GM20431 (cell line): ENCODE measurements at regions not wholly inside any gene's neighbourhood (a gene's known extent, or its start where the extent isn't known, plus 50 kb on each side); places are given as distances from the start of the nearest gene placed in this dataset.

ENCODE experiments used
- in situ Hi-C: fragments of 300-500 bp; cut with MseI, MboI; formaldehyde crosslinking; loops from one replicate; pipeline ENCODE4 v1.15.0; 2020; ENCODE audit warnings: low sequenced_read_pairs; ENCODE audit not compliant: unreplicated experiment

DNA sequence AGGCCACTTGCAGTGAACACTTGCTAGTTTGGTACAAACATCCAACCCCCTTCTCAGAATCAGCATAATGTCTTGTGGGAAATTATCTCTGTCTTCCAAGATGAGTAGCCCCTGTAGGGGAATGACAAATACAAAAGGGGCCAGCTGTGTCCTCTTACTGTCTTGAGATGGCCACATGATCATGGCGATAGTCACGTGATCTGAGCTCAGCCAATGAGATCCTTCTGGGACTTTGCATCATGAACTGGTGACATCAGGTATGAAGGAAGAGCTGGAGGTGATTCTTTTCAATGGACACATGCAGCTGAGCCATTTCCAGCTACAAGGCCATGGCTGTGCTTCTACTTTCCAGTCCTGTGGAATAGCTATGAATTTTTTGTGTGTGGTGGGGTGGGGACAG, 206.3 kb downstream of the IRX1 start:
- in situ Hi-C loops, result no loop called here

DNA sequence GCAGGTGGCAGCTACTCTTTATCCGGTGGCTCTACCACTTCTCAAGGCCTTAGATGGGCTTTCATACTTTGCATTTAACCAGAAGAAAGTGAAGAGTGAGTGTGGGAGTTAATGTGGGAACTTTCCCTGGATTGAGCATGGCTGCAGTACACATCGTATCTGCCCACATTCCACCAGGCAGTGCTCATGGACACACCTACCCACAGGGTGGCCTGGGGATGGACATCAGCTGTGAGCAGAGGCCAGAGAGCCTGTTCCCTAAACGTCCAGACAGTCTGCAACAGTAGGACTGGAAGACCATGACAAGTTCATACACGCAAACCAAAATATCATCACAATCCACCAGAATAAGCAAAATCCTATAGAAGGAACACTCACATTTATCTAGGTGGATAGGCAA, 213.8 kb downstream of the IRX1 start:
- in situ Hi-C loops, result no loop called here

DNA sequence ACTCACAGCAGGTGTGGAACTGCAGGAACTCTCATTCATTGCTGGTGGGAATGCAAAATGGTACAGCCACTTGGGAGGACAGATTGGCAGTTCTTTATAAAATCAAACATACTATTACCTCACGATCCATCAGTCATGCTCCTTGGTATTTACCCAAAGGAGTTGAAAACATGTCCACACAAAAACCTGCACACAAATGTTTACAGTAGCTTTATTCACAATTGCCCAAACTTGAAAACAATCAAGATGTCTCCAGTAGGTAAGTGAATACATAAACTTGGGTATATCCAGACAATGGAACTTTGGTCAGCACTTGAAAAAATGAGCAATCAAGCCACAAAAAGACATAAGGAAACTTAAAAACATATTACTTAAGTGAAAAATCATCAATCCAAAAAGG, 215.5 kb downstream of the IRX1 start:
- in situ Hi-C loops, result no loop called here

DNA sequence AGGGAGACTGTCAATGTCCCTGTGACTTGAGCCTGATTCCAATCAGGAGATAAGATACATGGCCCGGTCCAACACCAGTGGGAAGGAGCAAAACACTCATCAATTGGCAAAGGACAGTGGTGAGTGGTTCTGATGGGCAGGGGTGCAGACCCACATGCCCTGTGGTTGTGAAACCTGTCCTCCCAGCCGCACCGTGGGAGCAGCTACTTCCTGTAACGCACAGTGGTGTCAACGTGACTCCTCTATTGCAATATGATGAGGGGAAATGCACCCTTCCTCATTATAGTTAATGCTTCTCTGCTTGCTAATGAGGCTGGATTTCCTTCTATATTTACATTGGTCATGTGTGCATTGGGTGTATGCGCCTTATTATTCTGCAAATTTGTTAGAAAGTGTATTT, 223.0 kb downstream of the IRX1 start:
- in situ Hi-C loops, result no loop called here

DNA sequence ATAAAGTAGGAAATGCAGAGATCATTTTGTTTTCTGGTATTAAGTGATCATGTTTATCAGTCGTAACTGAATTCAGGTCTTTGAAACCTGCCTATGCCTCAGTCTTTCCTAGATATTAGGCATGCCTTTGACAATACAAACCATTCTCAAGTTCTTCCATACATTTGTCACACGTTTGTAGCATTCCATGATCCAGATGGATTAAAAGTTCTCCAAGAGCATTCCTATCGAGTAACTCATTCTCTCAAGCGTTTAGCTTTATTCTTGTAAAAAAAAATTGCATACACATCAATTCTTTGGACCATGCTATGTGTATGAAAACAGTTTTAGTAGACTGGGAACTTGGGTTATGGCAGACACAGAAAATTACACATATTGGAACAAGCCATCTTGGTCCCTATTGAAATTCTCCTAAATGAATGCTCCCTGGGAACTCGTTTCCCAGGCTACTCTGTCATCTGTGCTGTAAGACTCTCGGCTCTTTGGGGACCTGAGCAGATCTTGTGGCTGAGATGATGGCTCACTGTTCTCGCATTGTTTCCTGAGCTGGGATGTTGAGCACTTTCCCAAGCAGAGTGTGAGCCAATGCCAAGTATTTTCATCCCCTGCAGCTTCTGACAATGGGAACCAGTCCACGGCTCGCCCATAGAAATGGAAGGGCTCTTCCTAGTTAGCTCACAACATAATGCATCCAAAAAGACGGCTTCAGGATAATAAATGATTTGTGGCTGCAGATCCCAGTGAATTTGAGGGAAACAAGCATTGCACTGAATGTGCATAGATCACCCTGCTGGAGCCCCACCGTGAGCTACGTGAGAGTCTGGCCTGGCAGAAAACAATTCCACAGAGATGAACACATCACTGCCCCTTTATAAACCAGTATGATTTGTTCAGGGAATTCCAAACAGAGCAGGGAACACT, 230.2 kb downstream of the IRX1 start:
- in situ Hi-C loops, result no loop called here

DNA sequence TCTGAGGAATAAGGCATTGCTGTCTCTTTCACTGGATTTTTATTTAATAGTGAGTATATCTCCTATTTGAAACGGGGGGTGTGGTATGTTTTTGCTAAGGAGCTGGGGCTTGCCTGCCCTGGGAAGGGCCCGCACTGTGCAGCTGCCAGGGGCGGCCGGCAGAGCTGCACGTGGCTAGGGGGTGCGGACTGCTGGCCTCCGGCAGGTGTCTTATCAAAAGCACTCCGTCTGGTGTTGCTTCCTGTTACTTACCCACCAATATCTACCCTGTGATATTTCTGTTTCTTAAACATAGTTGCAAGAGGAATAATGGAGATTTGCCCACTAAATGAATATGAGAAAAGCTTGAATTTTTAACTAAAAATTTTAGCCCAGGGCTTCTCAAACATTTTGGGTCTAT, 232.0 kb downstream of the IRX1 start:
- in situ Hi-C loops, result no loop called here

DNA sequence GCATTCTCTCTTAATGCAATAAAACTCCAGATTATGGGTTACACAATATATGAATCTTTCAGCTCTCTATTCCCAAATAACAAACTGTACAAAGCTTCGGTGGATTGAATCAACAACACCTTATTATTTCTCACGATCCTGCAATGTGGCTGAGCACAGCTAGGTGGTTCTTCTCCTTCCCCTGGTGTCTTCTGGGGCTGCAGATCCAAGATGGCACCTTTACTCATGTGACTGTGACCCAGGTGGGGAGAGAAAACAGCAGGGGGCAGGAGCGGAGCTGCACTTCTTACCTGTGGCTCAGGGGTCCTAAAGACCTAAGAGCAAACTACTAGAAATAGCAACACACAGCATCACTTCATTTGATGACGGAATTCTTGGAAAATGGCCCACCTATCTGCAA, 233.1 kb downstream of the IRX1 start:
- in situ Hi-C loops, result no loop called here

DNA sequence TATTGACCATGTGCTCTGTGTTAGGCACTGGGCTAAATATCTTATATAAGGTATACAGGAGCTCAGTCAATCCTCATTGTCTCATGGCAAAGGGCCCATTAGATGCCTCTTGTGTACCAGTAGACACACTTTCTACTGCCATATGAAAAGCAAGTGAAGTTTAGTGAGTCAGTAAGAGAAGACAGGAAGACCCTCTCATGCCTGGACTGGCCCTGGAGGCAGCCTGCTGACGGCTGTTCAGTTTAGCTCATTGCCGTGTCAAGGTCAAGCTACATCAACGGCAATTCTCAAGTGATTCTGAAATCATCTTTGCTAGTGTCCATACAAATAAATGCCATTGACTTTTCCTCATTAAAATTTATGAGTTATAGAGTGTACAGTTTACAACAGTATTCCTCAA, 237.9 kb downstream of the IRX1 start:
- in situ Hi-C loops, result no loop called here

DNA sequence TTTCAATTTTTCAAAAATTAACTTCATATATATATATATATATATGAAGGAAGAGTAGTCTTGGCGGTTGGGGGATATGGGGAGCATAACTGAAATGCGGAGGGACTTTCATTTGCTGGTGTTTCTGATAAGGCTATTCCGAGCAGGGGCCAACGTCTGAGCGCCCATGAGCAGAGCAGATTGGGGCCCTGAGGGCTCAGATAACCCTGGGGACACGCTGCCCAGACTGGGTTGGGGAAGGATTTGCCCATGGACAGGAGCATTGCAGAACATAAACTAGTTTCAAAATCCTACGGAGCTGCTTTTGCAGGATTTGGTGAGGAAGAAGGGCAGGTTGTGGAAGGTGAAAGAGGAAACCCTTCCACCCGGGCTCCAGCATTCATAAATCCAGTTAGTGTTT, 240.2 kb downstream of the IRX1 start:
- in situ Hi-C loops, result no loop called here

DNA sequence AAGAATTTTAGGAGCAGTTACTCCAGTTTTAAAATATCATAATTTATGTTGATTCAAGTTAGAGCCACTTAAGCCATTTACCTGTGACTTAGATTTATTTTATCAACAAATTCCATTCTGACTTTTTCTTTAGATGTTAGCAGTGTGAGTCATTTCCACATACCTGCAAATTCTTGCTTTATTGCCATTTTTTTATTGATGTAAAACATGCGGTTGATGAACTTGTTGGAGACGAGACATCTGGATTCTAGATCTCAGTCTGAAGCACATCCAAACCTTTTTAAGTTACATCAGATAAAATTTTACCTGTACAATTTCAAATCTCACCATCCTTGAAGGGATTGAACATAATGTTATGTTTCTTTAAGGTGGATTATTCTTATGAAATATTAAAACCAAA, 240.9 kb downstream of the IRX1 start:
- in situ Hi-C loops, result no loop called here

DNA sequence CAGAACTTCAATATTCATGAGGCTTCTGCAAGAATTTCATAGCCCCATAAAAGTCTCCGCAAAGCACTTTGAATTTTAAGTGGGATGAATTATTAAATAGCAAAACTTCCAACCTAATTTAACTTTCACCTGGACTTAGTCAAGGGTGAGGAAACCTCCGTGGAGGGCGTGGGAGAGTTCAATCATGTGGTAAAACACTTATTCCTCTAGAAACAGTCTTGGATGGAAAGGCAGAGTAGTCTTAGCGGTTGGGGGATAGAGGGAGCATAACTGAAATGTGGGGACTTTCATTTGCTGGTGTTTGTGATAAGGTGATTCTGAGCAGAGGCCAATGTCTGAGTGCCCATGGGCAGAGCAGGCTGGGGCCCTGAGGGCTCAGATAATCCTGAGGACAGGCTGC, 241.9 kb downstream of the IRX1 start:
- in situ Hi-C loops, result no loop called here

DNA sequence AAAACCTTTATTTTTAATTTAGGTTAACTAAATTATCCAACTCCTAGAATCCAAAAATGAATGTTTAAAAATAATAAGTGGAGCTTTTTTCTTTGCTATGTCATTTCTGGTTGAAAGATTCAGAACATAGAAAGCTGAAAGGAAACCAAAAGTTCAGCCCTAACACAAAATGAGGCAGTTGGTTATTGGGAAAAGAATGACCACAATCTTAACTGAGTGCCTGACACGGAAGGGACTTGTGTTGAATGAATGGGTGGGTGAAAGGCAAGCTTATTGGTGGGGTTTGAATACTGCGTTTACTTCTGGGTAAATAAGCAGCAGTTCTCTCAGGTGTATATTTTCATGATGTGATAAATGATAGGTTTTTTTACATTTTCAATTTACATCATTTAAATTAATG, 243.5 kb downstream of the IRX1 start:
- in situ Hi-C loops, result no loop called here

DNA sequence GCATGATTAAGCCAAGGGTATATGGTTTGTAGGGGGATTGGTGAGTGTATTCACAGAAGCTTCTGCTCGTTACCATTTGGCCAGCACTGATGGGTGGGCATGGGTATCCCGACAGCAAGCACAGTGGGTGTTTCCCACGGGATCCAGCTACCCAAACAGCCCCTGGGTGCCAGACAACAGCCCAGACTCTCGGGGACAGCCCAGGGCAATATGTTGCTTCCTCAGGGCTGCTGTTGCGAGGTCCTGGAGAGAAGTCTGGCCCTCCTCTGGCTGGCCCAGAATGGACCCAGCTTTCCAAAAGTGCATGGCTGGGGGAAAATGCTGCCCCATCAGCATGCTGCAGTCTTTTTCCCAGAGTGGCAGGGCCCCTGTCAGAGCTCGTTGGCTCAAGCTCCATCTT, 247.0 kb downstream of the IRX1 start:
- in situ Hi-C loops, result no loop called here

DNA sequence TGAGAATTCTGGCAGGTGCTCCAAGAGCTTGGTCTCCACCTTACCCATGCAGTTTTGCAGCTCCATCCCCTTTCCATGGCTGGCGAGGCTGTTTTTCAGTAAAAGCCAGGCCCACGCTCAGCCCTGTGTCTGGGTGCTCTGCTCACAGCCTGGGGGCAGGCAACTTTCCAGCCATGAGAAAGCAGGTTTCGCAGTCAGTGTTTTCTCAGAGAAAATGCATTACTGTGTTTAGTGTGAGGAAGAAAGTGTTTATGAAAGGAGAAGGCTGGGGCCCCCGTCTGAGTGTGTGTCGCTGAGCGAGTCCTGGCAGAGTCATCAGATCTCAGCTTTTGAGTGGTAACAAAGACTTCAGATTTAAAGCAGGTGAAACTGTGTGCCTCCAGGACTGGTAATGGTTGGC, 248.1 kb downstream of the IRX1 start:
- in situ Hi-C loops, result no loop called here

DNA sequence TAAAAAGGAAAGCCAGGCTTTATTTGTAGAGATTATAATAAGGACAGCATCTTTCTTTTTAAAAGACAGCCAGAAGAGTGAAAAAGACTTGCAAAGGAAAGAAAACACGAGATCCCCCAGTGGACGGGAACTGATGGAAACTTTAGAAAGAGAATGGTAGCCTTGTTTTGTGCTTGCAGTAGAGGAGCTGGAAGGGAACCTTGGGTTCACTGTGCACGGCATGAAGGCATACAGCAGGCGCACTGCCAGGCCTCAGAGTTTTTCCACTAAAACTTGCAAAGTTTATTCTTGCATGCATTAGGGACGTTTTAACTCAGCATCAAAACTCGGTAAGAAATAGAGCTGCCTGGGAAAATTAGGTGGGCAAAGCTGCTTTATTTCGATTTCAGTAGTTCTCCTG, 248.6 kb downstream of the IRX1 start:
- in situ Hi-C loops, result no loop called here

DNA sequence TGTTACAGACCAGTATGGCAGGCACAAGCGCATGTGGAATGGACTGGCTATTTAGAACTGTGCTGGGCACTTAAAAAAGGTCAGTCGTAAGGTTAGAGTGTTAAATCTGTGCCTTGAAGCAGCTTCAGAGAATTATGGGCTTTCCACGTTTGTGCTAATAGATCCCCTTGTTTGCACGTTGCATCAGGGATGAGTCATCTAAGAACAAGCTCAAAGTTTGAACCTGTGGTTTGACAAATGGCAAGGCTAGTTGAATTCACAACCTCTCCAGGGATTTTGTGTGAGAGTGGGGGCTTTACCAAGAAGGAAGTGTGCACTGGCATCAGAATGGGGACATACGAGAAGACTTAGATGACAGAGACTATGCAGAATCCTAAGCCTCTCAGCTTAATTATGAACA, 249.6 kb downstream of the IRX1 start:
- in situ Hi-C loops, result no loop called here

DNA sequence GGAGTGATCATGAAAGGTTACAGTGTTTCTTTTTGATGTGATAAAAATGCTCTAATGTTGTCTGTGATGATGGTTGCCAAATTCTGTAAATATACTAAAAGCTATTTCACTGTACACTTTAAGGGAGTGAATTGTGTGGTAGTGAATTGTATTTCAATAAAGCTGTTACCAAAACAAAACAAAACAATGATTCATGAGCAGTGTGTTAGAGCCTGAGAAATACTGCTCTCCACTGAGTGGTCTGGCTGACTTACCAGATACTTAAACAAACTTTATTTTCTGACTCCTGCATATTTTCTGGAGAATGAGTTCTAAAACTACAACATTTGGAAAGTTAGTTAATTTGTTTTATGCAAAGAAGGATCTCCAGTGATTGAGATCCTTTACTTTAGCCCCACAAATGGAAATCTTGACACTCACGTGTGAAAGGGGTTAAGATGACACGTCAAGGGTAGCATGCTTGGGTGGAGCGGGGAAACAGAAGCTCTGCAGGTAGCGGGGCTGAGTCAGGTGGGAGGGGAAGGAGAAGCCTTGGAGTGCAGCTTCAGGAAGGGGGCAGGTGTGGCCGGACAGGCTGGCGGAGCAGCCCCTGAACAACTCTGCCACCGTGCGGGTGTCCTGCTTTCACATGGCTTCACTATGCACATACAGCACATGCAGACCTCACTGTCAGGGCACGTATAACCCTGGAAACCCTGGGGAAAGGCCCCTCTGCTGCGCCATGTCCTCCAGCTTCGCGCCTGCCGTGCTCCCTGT, 256.7 kb downstream of the IRX1 start:
- in situ Hi-C loops, result no loop called here

DNA sequence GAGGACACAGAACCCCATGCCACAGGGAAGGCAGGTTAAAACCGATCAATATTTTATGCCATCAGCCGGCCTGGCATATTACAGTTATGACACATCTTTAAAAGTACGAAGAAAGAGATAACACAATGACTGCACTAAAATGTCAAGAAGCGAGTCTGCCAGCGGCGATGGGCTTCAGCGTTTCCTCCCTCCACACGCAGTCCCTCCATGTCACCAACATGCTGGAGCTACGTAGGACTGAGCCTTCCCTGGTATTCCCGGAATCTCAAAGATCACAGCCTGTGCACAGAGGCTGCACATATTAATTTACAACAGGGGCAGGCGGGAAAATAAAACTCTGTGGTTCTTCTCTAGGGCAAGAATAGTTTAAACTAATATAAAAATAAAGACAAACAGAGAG, 257.7 kb downstream of the IRX1 start:
- in situ Hi-C loops, result no loop called here

DNA sequence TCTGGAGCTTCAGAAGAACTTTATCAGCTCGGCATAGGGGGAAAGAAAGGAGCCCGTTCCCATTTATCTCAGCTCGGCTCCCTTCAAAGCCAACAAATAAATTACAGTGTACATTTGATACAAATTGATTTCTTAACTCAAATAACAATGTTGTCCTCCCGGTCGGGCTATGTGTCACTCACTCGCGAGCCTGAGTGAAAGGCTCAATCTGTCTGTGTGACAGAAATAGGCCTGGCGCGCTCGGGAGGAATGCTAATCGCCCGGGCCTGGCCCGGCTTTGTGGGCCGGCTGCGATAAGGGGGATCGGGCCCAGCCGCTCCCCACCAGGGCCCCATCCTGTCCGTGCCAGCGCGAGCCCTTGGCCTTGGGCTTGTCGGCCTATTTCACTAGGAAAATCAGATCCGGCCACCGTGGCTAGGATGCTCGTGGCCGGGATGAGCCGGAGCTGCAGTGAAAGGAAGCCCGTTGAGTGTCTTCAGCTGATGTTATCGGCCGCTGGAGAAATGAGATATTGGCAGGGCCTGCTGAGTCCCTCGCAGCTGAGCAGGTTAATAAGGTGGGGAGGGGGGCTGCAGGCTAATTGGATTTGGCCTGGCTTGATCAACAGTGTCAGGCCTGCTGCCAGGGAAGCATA, 258.7 kb downstream of the IRX1 start:
- in situ Hi-C loops, result no loop called here

DNA sequence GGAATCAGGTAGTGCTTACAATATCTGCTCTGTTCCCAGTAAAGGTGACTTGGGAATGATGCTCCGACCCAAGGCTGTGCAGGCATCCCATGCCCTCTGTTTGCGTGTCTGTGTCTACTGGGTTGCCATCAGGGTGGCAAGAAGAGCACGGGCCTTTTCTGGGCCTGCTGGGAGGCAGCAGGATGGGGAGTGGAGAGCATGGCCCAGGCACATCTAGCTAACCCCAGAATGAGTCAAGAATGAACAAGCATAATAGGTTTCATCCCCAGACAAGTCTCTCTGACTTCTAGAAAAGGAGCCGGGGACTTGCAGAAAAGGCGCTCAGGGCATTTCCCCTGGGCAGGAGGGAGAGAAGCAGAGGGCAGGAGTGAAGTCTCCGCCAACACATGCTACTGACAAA, 260.4 kb downstream of the IRX1 start:
- in situ Hi-C loops, result no loop called here

DNA sequence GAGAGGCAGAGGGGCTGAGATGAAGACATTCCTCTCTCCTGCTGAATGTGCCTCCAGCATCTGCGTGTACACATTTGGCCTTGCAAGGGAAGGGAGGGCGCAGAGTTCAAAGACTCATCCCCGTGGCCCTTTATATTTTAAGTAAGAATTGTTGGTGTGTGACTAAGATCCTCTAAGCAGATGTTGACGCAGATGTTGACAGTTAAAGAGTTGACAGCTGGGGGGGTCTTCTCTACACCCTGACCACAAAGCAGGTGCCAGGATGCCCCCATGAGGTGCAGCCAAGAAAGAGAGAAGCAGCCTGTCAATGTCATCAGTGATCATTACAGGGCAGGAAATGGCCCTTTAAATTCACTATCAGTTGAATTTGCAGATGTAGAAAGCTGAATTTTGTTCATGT, 262.9 kb downstream of the IRX1 start:
- in situ Hi-C loops, result no loop called here
